ENCODE measurements at regions not wholly inside any gene's neighbourhood (a gene's known extent, or its start where the extent isn't known, plus 50 kb on each side); places are given as distances from the start of the nearest gene placed in this dataset.

DNA sequence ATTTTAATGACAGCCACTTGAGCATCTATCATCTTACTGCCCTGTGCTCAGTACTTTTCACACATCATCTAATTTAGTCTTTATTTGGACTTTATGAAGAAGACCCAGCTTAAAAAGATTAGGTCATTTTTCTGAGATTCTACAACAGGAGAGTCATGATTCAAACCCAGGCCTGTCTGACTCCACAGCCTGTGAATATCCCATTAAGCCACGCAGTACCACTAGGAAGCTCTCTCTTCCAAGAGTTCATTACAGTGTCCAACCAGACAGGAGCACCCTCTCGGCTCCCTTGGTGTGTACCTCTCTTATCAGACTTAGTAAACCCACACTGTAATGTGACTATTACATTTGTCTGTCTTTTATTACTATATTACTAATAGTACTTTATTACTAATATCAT, 332.8 kb downstream of the DHX15 start:
- TF ChIP-seq ZNF24 (IDR thresholded peaks at IDR 0.05) (no peak), RCOR1 (IDR thresholded peaks at IDR 0.05; ENCODE audit: borderline replicate concordance in 1 of 2, low read depth in 2 of 2, low read length in 2 of 2) (no peak)
- TF ChIP-seq, protein P1, sequence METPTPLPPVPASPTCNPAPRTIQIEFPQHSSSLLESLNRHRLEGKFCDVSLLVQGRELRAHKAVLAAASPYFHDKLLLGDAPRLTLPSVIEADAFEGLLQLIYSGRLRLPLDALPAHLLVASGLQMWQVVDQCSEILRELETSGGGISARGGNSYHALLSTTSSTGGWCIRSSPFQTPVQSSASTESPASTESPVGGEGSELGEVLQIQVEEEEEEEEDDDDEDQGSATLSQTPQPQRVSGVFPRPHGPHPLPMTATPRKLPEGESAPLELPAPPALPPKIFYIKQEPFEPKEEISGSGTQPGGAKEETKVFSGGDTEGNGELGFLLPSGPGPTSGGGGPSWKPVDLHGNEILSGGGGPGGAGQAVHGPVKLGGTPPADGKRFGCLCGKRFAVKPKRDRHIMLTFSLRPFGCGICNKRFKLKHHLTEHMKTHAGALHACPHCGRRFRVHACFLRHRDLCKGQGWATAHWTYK (CRISPR knock-in tag; IDR thresholded peaks at IDR 0.05): no peak
- TF ChIP-seq, protein P2, sequence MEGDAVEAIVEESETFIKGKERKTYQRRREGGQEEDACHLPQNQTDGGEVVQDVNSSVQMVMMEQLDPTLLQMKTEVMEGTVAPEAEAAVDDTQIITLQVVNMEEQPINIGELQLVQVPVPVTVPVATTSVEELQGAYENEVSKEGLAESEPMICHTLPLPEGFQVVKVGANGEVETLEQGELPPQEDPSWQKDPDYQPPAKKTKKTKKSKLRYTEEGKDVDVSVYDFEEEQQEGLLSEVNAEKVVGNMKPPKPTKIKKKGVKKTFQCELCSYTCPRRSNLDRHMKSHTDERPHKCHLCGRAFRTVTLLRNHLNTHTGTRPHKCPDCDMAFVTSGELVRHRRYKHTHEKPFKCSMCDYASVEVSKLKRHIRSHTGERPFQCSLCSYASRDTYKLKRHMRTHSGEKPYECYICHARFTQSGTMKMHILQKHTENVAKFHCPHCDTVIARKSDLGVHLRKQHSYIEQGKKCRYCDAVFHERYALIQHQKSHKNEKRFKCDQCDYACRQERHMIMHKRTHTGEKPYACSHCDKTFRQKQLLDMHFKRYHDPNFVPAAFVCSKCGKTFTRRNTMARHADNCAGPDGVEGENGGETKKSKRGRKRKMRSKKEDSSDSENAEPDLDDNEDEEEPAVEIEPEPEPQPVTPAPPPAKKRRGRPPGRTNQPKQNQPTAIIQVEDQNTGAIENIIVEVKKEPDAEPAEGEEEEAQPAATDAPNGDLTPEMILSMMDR (IDR thresholded peaks at IDR 0.05 in 2 of 3, conservative IDR thresholded peaks at IDR 0.05 in 1 of 3; ENCODE audit: insufficient read depth in 2 of 3, low read depth in 1 of 3, low read length in 3 of 3): no peak
